ENCODE measurements at regions not wholly inside any gene's neighbourhood (a gene's known extent, or its start where the extent isn't known, plus 50 kb on each side); places are given as distances from the start of the nearest gene placed in this dataset.

DNA sequence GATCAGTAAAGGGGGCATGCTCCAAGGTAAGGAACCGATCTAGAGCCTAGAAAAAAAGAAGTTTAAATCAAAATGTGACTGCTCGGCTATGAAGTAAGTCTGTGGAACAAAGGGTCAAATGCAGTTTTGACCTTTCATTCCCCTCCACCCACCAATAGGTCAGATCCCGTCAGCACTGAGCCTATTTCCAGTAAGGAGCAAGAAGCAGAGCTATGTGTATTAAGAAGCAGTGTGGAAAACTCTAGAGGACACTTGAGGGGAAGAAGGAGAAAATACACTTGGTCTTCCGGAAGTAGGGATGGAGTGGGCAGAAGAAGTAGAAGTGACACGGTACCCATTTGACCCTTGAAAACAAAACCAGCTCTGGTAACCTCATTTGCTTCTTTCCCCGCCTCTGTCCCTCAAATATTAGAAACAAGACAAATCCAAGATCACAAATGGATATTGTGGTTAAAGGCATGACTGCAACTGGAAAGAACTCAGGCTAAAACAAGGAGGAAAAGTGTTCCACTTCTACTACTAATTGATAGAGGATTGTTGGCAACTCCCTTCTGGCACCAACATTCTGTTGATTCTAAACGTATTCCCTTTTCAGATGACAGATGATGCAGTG lies 888.3 kb upstream of the NR2F2 start:
- TF ChIP-seq, protein P1, sequence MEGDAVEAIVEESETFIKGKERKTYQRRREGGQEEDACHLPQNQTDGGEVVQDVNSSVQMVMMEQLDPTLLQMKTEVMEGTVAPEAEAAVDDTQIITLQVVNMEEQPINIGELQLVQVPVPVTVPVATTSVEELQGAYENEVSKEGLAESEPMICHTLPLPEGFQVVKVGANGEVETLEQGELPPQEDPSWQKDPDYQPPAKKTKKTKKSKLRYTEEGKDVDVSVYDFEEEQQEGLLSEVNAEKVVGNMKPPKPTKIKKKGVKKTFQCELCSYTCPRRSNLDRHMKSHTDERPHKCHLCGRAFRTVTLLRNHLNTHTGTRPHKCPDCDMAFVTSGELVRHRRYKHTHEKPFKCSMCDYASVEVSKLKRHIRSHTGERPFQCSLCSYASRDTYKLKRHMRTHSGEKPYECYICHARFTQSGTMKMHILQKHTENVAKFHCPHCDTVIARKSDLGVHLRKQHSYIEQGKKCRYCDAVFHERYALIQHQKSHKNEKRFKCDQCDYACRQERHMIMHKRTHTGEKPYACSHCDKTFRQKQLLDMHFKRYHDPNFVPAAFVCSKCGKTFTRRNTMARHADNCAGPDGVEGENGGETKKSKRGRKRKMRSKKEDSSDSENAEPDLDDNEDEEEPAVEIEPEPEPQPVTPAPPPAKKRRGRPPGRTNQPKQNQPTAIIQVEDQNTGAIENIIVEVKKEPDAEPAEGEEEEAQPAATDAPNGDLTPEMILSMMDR (IDR thresholded peaks at IDR 0.05; ENCODE audit: control insufficient read depth, insufficient read depth, low read depth, low read length, missing control alignments), result no peak
- H3K4me3 ChIP-seq (ENCODE audit: control insufficient read depth, low read depth, low read length), result no peak overlapping the region
- DNase-seq (ENCODE audit: low read depth), result no peak

DNA sequence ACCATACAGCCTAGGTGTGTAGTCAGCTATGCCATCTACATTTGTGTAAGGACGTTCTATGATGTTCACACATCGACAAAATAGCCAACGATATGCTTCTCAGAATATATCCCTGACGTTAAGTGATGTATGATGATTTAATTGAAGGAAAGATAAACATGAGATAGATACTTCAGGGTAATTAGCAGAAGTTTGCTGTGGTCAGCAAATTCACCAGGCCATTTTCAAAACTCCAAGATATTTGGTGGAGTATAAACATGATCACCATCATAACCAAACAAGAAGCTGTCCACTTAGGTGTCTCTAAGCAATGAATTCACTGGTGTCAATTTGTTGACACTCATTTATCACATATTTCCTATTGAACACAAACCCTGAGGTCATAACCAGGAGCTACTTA lies 885.6 kb upstream of the NR2F2 start:
- no peak for DNase-seq (ENCODE audit: low read depth)
- TF ChIP-seq, protein P1 (IDR thresholded peaks at IDR 0.05; ENCODE audit: control insufficient read depth, insufficient read depth, low read depth, low read length, missing control alignments), result no peak
- H3K4me3 ChIP-seq (ENCODE audit: control insufficient read depth, low read depth, low read length), result no peak overlapping the region

DNA sequence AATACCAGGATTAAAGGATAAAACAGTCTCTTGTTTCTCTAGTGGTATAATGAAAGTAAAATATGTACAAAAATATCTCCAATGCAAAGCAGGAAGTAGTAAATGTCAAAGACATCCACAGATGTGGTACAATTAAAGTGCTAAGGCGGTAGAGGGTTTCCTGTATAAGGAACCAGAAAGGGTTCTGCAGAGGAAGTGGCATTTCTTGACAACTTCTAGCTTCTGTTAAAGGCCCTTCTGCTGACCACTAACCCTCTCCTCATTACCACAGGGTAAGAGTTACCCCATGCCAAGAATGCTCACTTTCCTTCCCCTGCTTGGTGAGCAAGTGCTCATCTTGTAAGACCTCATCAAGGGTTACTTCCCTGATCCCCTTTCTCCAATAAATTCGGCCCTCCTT lies 883.6 kb upstream of the NR2F2 start:
- no peak overlapping the region for H3K4me3 ChIP-seq (ENCODE audit: control insufficient read depth, low read depth, low read length)
- no peak for DNase-seq (ENCODE audit: low read depth)
- TF ChIP-seq, protein P1 (IDR thresholded peaks at IDR 0.05; ENCODE audit: control insufficient read depth, insufficient read depth, low read depth, low read length, missing control alignments), result no peak

DNA sequence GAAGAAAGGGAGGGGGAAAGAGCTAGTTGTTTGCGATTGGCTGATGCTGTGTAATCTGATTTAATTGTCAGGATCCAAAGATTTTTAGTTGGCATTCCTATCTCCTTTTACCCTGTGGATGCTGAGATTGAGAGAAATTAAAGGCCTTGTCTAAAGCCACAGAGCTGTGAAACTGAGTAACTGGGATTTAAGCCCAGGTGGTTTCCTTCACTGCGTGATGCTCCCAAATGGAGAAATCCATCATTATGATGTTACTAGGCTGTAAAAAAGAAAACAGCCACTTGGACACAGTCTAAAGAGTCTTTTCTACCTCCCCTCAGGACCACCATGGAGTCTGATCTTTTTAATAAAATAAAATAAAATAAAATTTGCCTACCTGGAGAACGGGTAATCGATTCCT lies 883.0 kb upstream of the NR2F2 start:
- DNase-seq (ENCODE audit: low read depth), result no peak
- TF ChIP-seq, protein P1 (IDR thresholded peaks at IDR 0.05; ENCODE audit: control insufficient read depth, insufficient read depth, low read depth, low read length, missing control alignments), result no peak
- H3K4me3 ChIP-seq (ENCODE audit: control insufficient read depth, low read depth, low read length), result no peak overlapping the region

DNA sequence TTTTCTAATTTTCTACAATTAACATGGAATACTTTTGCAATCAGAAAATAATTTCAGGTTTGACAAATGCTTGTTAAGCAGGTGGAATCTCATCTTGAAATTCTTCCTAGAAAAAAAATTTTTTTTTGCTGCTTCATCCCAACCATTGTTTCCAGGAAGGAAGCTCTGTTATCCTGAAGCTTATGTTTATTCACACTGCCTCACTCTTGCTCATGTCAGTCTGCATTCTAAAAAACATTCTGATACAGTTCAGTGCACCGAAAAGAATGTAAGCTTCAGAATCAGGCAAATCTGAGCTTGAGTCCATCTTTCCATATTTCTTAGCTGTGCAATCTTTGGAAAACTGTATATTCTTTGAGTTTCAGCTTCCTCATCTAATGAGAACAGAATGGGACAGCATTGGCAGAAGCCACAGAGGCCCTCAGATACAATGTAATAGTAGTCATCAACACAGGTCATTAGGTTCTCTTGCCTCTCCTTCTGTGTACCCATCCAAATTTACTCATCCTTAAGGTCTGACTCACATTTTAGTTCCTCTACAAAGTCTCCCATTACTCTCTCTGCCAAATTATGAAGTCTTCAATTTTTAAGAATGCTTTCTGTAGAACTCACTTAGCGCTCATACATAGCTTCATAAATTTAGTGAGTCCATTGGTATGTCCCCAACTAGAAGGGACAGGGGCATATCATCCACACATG lies 881.8 kb upstream of the NR2F2 start:
- DNase-seq (ENCODE audit: low read depth), result no peak
- TF ChIP-seq, protein P1 (IDR thresholded peaks at IDR 0.05; ENCODE audit: control insufficient read depth, insufficient read depth, low read depth, low read length, missing control alignments), result no peak
- no peak overlapping the region for H3K4me3 ChIP-seq (ENCODE audit: control insufficient read depth, low read depth, low read length)

DNA sequence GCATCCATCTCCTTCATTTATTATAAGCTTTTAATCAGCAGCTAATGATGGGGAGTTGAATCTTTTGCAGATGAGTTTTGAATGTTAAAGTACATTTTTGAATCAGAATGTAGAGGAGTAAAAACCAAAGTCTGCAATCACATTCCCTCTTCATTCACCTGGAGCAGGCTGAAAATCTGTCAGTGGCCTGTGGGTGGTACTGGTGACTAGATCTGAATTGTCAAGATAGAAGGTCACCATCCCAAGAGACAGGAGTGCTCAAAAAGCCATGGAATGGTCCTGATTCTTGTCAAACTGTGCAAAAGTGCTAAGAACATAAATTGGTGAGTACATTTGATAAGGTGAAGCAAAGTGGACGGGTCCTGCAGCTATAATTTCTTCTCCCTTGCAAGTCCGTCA lies 881.3 kb upstream of the NR2F2 start:
- no peak overlapping the region for H3K4me3 ChIP-seq (ENCODE audit: control insufficient read depth, low read depth, low read length)
- TF ChIP-seq, protein P1 (IDR thresholded peaks at IDR 0.05; ENCODE audit: control insufficient read depth, insufficient read depth, low read depth, low read length, missing control alignments), result no peak
- DNase-seq (ENCODE audit: low read depth), result no peak

Measured in AG09309 (cell line).